ENCODE measurements at regions not wholly inside any gene's neighbourhood (a gene's known extent, or its start where the extent isn't known, plus 50 kb on each side); places are given as distances from the start of the nearest gene placed in this dataset.

- no peak overlapping the region for H3K4me3 ChIP-seq (ENCODE audit: low read depth, low read length)
- no peak for DNase-seq (ENCODE audit: low read depth)
Observed at GRCh38 chr18:57241869-57242268, 95.0 kb downstream of the BOD1L2 start.

- no peak overlapping the region for H3K4me3 ChIP-seq (ENCODE audit: low read depth, low read length)
- no peak for DNase-seq (ENCODE audit: low read depth)
Observed at GRCh38 chr18:57242285-57242684, 95.4 kb downstream of the BOD1L2 start.

- no peak overlapping the region for H3K4me3 ChIP-seq (ENCODE audit: low read depth, low read length)
- DNase-seq (ENCODE audit: low read depth), result no peak
Observed at GRCh38 chr18:57243624-57244179, 96.8 kb downstream of the BOD1L2 start.

GRCh38 chr18:57249179-57249578 lies 102.3 kb downstream of the BOD1L2 start:
- no peak overlapping the region for H3K4me3 ChIP-seq (ENCODE audit: low read depth, low read length)
- no peak for DNase-seq (ENCODE audit: low read depth)

GRCh38 chr18:57249883-57250282 lies 102.5 kb upstream of the ST8SIA3 start:
- DNase-seq (ENCODE audit: low read depth), result no peak
- no peak overlapping the region for H3K4me3 ChIP-seq (ENCODE audit: low read depth, low read length)

DNA sequence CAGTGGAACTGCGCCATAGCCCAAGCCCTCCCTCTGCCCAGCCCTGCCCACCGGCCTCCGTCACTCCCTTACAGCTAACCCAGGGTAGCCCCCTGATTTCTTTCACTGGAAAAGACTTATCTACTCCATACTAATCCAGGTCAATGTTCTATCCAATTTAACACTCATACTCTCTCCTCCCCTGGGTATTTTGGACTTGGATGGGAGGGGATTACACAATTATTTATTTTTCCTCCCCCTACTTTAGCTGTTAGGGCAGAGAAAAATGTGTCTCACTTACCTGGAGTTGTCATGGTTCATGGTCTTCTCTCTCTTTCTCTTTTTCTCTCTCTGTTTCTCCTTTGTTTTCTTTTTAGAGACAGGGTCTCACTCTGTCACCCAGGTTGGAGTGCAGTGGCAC lies 100.6 kb upstream of the ST8SIA3 start:
- no peak for DNase-seq (ENCODE audit: low read depth)
- H3K4me3 ChIP-seq (ENCODE audit: low read depth, low read length), result no peak overlapping the region

DNA sequence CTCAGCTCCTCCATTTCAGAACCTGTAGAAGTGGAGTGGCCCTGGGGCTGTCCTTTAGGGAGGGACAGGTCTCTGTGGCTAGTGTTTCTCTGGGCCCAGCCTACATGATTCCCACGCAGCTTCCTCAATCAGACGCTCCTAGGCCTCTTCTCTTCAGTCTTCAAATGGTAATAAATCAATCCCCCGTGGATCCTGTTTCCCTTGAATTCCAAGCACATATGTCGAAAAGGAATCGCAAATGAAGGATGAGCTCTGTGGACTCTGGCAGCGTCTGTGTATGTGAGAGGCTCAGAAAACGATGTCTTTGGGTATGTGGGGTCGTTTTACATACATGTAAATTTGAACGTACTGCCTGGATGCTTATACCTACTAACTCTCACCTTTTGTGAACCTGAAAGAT lies 98.5 kb upstream of the ST8SIA3 start:
- DNase-seq (ENCODE audit: low read depth), result no peak
- H3K4me3 ChIP-seq (ENCODE audit: low read depth, low read length), result no peak overlapping the region

- no peak overlapping the region for H3K4me3 ChIP-seq (ENCODE audit: low read depth, low read length)
- DNase-seq (ENCODE audit: low read depth), result no peak
Observed at GRCh38 chr18:57258131-57258777, 94.1 kb upstream of the ST8SIA3 start.

- no peak for DNase-seq (ENCODE audit: low read depth)
- no peak overlapping the region for H3K4me3 ChIP-seq (ENCODE audit: low read depth, low read length)
Observed at GRCh38 chr18:57267368-57267925, 84.9 kb upstream of the ST8SIA3 start.

- no peak overlapping the region for H3K4me3 ChIP-seq (ENCODE audit: low read depth, low read length)
- DNase-seq (ENCODE audit: low read depth), result no peak
Observed at GRCh38 chr18:57269756-57270155, 82.6 kb upstream of the ST8SIA3 start.

- H3K4me3 ChIP-seq (ENCODE audit: low read depth, low read length), result no peak overlapping the region
Observed at GRCh38 chr18:57270156-57270555, 82.2 kb upstream of the ST8SIA3 start.

GRCh38 chr18:57273194-57273593 lies 79.2 kb upstream of the ST8SIA3 start:
- no peak overlapping the region for H3K4me3 ChIP-seq (ENCODE audit: low read depth, low read length)
- DNase-seq (ENCODE audit: low read depth), result no peak

More at GRCh38 chr18:57270156-57270555, 82.2 kb upstream of the ST8SIA3 start:
- DNase-seq (ENCODE audit: low read depth), result no peak

DNA sequence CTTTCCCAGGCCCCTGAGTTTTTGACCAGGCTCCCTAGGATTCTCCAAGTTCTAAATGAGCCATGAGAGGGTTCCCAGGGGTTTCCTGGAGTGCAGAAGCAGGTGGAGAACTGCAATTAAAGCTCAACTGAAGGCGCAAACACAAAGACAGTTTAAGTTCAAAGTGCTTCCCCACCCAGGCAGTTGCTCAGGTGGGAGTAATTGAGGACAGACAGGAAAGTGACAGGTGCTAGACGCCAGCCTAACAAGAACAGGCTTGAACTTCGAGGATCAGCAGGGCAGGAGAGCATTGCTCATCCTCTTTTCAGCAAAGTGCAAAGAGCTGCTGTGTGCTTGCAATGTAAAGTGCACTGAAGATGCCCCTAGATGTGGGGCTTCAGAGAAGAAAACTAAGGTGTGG lies 77.2 kb upstream of the ST8SIA3 start:
- no peak overlapping the region for H3K4me3 ChIP-seq (ENCODE audit: low read depth, low read length)
- DNase-seq (ENCODE audit: low read depth), result no peak

DNA sequence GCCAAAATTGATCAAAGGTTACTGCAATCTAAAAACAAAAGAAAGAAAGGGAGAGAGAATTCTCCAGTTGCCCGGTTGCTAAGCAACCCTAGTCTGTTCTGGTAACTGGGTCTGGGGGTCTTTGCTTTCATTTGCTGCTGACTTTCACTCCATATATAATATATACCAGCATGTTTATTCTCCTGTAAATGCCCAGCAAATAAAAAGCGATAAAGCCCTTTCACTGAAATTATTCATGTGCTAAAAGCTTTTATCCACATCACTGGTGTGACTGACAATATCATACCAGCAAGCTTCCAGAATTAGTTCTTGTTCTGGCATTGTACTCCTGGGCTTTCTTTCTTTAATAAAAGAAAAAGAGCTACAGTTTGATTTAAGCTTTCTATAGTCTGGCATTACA lies 75.5 kb upstream of the ST8SIA3 start:
- no peak overlapping the region for H3K4me3 ChIP-seq (ENCODE audit: low read depth, low read length)
- DNase-seq (ENCODE audit: low read depth), result no peak

GRCh38 chr18:57278933-57279332 lies 73.4 kb upstream of the ST8SIA3 start:
- no peak for DNase-seq (ENCODE audit: low read depth)
- H3K4me3 ChIP-seq (ENCODE audit: low read depth, low read length), result no peak overlapping the region

- no peak for DNase-seq (ENCODE audit: low read depth)
Observed at GRCh38 chr18:57281519-57281918, 70.8 kb upstream of the ST8SIA3 start.

GRCh38 chr18:57286949-57287348 lies 65.4 kb upstream of the ST8SIA3 start:
- no peak overlapping the region for H3K4me3 ChIP-seq (ENCODE audit: low read depth, low read length)
- no peak for DNase-seq (ENCODE audit: low read depth)

More at GRCh38 chr18:57281519-57281918, 70.8 kb upstream of the ST8SIA3 start:
- H3K4me3 ChIP-seq (ENCODE audit: low read depth, low read length), result no peak overlapping the region

- no peak for DNase-seq (ENCODE audit: low read depth)
- no peak overlapping the region for H3K4me3 ChIP-seq (ENCODE audit: low read depth, low read length)
Observed at GRCh38 chr18:57287766-57288165, 64.6 kb upstream of the ST8SIA3 start.

DNA sequence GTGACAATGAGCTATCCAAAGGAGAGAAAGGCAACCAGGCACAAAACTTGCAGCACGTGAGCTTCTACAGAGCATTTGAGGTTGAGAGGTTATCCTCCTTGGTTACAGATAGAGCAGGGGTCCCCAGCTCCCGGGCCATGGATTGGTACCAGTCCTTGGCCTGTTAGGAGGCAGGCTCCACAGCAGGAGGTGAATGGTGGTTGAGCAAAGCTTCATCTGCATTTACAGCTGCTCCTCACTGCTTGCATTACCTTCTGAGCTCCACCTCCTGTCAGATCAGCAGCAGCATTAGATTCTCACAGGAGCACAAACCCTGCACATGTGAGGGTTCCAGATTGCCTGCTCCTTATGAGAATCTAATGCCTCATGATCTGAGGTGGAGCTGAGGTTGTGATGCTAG lies 57.8 kb upstream of the ST8SIA3 start:
- no peak overlapping the region for H3K4me3 ChIP-seq (ENCODE audit: low read depth, low read length)
- no peak for DNase-seq (ENCODE audit: low read depth)

DNA sequence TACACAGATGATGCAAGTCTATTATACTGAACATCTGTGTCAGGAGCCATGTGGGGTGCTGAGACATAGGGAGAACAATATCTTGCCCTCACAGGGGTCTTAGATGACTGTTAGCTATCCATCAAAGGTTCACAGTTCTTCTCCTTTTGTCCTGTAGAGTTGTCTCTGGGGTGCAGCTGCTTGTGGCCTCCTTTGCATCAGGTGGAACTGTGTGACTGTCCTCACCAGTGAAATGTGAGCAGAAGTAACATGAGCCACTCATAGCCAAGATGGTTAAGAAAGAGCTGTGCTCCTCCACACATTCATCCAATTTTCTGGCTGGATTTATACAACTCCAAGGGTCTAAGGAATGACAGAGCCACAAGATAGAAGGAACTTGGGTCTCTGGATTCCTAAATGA lies 56.0 kb upstream of the ST8SIA3 start:
- no peak for DNase-seq (ENCODE audit: low read depth)
- no peak overlapping the region for H3K4me3 ChIP-seq (ENCODE audit: low read depth, low read length)

DNA sequence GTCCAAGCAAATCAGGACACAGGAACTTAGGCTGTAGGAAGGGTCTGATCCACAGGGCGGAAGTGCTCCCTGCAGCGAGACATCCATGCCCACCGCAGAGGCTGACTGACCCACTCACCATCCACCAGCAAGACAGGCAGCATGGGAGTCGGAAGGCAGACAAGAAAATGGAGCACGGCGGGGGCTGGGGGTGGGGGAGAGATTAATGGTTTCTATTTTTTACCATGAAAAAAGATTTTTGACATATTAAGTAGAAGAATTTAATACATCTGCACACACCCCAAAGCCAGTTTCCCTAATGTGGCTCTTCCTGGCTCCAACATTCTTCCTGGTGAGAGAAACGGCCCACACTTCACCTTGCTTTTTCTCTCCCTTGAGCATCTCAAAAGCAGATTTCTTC lies 55.1 kb upstream of the ST8SIA3 start:
- DNase-seq (ENCODE audit: low read depth), result no peak
- H3K4me3 ChIP-seq (ENCODE audit: low read depth, low read length), result no peak overlapping the region

Measured in skeletal muscle cell (primary cell).